ENCODE measurements at regions not wholly inside any gene's neighbourhood (a gene's known extent, or its start where the extent isn't known, plus 50 kb on each side); places are given as distances from the start of the nearest gene placed in this dataset.

GRCh38 chr3:10706740-10707399 is 109.2 kb upstream of the SLC6A11 start:
- TF ChIP-seq TAF1 (IDR thresholded peaks at IDR 0.05; ENCODE audit: borderline replicate concordance, low read depth, low read length) (no peak), POLR2A (IDR thresholded peaks at IDR 0.05; ENCODE audit: low read depth, low read length) (no peak), POLR2AphosphoS5 (IDR thresholded peaks at IDR 0.05; ENCODE audit: low read depth, low read length) (no peak)

All from GM12892 (cell line).